NCI-H187 treated with DMSO at 0.1 percent for 48 hours (cell line): ENCODE measurements at regions not wholly inside any gene's neighbourhood (a gene's known extent, or its start where the extent isn't known, plus 50 kb on each side); places are given as distances from the start of the nearest gene placed in this dataset.

Experiments
- DNase-seq: peaks from one replicate; lab custom pipeline; 2025; lab: John Stamatoyannopoulos, UW

DNA sequence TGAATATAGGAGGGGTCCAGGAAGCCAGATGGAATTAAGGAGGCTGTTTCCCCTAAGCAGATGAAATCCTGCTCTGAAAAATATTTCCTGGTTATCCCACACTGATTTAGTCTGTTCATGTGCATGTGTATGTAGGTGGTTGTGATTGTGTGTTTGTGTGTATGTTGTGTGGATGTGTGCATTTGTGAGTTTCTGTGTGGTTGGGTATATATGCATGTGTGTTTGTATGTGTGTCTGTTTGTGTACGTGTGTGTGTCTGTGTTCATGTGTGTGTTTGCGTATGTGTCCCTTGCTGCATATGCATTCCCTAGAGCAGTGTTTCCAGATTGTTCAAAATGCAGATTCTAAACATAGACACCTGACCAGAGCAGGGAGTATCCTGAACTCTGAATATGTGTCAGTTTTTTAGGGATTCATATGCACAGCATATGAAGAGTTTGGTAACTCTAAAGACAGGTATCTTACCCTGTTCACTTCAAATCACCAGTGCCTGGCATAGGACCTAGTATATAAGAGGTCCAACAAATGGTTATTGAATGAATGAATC is 239.8 kb downstream of the MAFB start:
- DNase-seq, result no peak

GRCh38 chr20:40446888-40447287 is 242.1 kb downstream of the MAFB start:
- DNase-seq, result no peak

GRCh38 chr20:40444516-40444915 is 244.5 kb downstream of the MAFB start:
- no peak for DNase-seq

DNA sequence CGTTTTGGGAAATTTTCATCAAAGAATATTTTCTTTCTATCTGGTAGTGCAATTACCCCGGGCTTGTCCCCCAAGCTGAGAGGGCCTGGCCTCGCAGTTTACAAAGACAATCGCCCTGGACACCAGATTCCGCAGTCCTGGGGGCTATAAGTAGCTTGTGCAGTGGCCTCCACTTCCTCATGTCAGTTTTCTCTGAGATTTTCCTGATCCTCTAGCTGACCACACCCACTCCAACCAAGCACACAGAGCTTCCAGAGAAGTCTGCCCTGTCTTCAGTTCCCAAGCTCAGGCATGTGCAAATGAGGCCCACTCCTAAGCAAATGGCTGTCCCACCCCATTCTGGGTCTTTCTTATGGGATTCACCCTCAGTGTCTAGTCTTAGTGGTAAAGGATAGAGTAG is 245.3 kb downstream of the MAFB start:
- no peak for DNase-seq

GRCh38 chr20:40442181-40442963 is 246.7 kb downstream of the MAFB start:
- no peak for DNase-seq

GRCh38 chr20:40441771-40442170 is 247.3 kb downstream of the MAFB start:
- DNase-seq, result no peak

DNA sequence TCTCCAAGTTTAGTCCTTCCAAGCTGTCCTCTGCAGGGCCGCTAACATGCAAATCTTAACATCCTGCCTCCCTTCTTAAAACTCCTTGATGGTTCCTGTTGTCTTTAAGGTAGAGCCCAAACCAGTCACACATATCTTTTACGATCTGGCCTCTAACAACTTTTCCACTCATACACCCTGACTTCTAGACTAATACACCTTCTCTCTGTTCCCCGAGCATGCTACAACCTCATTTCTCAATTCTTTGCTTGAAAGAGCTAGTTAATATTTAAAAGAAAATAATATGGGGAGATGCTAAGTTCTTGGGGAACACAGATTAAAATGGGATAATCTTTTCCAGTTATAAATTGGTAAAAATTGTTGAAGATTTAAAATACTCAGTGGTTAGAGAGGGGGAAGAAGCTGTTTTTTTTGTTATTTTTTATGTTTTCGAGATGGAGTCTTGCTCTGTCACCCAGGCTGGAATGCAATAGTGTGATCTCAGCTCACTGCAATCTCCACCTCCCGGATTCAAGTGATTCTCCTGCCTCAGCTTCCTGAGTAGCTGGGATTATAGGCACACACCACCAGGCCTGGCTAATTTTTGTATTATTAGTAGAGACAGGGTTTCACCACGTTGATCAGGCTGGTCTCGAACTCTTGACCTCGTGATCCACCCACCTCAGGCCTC is 250.7 kb downstream of the MAFB start:
- DNase-seq, result no peak

DNA sequence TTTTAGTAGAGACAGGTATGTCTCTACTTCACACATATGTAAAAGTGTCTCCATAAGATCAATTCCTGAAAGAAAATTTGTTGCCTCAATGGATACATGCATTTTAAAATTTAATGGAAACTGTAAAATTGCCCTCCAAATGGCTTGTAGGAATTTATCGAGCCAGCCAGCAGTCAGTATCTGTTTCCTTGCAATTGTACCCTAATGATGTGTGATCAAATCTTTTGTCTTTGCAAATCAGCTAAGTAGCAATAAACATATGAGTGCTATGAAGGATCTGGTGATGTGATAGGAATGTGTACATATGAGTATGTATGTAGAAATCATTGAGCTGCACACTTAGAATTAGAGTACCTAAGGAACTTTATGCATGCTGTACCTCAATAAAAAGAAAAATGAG is 253.0 kb downstream of the MAFB start:
- no peak for DNase-seq

GRCh38 chr20:40435146-40435895 is 253.7 kb downstream of the MAFB start:
- no peak for DNase-seq

- DNase-seq, result no peak
Observed at GRCh38 chr20:40434122-40434521, 254.9 kb downstream of the MAFB start.

GRCh38 chr20:40433341-40433861 is 255.6 kb downstream of the MAFB start:
- DNase-seq, result no peak

DNA sequence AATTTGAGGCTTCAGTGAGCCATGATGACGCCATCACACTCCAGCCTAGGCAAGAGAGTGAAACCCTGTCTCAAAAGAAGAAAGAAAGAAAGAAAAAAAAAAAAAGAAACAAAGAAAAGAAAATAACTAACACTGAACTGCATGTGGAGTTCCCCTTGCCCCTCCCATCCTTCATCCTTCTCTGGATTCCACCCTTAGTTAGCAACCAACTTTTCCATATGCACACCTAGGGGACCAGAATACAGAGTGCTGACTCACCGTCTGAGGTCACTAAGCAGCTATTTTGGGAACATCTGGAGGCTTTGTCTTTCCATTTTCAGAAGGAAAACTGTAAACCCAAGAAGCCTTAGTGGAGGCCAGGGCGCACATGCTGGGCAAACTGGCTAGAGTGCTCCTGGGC is 257.4 kb downstream of the MAFB start:
- no peak for DNase-seq

DNA sequence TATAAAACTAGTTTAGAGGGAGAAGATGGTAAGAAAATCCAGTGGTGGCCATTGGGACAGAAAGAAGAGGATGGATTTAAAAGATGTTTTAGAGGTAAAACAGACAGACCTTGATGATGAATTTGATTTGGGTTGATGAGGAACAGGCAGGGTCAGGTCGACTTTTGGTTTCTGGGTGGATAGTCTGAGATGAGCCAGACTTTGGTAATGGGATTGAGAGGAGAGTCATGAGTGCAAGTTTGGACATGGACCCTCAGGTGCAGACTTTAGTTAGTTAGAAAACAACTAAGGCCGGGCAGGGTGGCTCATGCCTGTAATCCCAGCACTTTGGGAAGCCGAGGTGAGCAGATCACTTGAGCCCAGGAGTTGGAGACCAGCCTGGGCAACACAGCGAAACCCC is 257.9 kb downstream of the MAFB start:
- DNase-seq, result no peak

GRCh38 chr20:40427026-40427425 is 262.0 kb downstream of the MAFB start:
- no peak for DNase-seq

DNA sequence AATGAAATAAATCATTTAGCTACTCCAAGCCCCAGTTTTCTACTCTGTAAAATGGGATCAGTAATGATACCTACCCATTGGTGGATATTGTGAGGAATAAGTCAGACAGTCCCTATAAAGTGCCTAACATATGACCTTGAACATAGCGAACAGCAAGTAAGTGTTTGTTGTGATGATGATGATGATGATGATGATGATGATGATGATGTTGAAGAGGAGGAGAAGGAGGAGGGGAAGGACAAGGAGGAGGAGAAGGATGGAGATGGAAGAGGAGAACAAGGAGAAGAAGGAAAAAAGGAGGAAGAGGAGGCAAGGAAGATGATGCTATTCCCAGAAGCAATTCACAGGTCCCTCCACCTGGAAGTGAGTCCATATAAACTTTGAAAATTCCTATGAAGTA is 264.3 kb downstream of the MAFB start:
- DNase-seq, result no peak

DNA sequence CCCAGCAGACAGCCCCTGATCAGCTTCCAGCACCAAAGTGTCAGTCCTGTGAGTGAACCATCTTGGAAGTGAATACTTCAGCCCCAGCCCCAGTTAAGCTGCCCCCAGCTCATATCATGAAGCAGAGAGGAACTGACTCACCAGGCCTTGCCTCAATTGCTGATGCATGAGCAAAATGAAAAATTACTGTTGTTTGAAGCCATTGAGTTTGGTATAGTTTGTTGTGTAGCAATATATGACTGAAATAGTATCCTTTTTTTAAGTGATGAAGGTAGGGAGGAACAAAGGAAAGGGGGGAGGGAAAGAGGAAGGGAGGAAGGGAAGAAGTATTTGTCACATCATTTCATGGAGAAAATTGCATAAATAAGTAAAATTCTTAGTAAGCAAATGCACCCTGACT is 266.4 kb downstream of the MAFB start:
- DNase-seq, result no peak

DNA sequence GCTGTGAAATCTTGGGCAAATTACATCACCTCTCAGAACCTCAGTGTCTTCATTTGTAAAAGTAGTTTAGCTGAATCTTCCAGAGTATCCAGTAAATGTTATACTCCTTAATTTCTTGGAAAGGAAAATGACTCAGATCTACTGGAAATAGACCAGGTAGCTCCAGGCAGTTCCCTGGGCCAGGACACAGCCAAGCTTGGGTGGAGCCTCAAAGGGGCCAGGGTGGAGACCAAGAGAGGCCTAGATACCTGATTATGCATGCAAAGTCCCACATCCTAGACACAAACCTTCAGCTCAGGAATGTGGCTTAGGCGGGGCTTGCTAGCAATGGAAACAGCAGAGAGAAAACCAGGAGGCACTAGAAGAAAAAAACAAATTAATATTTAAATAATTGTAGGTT is 272.8 kb downstream of the MAFB start:
- no peak for DNase-seq

- no peak for DNase-seq
Observed at GRCh38 chr20:40414843-40415615, 274.0 kb downstream of the MAFB start.

GRCh38 chr20:40410028-40410427 is 279.0 kb downstream of the MAFB start:
- DNase-seq, result no peak

DNA sequence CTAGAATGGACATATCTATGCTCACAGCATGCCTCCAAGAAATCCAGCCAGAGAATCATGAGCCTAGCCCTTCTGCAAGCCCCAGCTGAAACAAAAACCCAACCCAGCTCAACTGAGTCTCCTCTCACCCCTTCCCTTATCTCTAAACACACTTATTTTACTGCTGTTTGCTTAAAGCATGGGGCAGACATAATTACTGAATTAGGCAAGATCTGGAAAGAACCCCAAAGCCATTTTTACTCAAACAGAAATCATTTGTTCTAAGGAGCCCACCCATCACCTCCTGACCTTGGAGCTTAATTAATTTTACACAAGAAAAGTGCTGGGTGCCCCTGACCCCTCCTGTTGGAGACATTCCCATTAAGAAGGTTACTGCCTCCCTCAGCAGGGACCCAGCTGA is 291.6 kb downstream of the MAFB start:
- no peak for DNase-seq

- DNase-seq, result no peak
Observed at GRCh38 chr20:40393197-40394079, 295.6 kb downstream of the MAFB start.
